NCI-H2107 treated with DMSO at 0.1 percent for 48 hours (cell line): ENCODE measurements at regions not wholly inside any gene's neighbourhood (a gene's known extent, or its start where the extent isn't known, plus 50 kb on each side); places are given as distances from the start of the nearest gene placed in this dataset.
"Not testable (repeated sequence)": the region's sequence is repeated elsewhere in the genome, so short reads cannot be mapped to it uniquely, and the experiment has no call there.

ENCODE experiments used
- DNase-seq: peaks from one replicate; lab custom pipeline; 2025; ENCODE audit not compliant: unreplicated experiment; lab: John Stamatoyannopoulos, UW

DNA sequence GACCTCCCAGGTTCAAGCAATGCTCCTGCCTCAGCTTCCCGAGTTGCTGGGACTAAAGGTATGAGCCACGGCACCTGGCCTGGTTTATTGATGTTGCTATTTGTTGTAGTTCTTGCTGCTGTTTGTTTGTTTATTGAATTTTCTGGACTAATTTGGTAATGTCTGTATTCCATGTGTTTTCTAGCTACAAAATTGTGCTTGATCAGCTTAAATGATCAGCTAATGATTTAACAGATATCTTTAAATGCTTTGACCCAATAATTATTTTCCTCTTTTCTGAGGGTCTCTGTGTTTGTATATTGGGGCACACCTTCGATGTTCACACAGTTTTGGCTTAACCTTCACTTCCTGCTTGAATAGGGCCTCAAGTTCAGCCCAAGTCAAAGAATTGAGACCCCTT lies 488.1 kb upstream of the HTR2C start:
- no peak for DNase-seq

DNA sequence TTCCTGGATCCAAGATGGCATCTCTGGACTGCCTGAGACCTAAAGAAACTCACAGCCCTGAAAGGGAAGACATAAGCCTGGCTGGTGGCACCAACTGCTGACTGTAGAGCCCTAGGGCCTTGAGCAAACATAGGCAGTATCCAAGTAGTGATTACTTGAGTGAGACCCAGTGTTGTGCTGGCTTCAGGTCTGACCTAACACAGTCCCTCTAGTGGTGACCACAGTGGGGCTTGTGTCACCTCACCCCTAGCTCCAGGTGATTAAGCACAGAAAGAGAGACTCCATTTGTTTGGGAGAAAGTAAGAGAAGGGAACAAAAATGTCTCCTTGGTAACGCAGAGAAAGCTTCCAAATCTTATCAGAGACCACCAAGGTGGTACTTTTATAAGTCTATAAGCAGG lies 496.3 kb upstream of the HTR2C start:
- DNase-seq = no peak

DNA sequence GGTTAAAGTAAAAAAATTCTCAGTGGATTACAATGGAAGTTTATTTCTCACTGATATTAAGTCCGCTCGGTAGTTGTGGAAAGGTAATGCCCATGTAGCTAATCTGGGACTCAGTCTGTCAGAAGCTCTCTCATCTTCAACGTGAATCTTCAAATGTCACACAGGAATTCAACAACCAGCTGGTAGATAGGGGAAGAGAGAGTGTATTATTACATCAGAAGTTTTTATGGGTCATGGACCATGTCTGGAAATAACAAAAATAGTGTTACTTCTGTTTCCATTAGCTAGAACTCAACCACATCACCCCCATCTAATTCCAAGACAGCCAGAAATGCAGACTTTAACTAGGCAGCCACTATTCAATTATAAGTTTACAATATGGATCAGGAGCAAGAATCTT lies 506.1 kb upstream of the HTR2C start:
- DNase-seq = no peak

DNA sequence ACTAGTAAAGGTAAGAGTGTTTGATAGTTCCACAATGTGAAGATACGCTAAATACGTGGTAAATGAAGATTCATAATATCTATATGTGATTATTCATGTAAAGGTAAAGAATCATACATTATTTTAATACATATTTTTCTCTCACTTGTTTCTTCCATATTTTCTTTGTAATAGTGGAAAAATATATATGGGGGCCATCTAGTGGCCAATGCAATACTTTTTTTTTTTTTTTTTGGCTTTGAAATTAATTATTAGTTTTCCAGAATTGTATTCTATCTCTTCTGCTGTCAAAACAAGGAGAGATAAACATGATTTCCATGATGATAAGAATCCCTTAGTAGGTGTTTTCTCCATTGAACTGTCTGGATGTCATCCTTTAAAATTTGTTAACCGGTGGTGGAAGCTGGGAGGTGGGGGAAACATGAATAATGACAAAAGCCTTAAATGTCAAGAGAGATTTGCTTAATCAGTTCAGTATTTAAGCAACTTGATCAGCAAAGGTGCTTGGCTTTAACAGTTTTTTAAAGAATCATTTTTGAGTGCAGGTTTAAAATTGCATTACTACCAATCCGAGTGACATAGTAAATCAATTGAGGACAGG lies 508.7 kb upstream of the HTR2C start:
- DNase-seq = no peak

DNA sequence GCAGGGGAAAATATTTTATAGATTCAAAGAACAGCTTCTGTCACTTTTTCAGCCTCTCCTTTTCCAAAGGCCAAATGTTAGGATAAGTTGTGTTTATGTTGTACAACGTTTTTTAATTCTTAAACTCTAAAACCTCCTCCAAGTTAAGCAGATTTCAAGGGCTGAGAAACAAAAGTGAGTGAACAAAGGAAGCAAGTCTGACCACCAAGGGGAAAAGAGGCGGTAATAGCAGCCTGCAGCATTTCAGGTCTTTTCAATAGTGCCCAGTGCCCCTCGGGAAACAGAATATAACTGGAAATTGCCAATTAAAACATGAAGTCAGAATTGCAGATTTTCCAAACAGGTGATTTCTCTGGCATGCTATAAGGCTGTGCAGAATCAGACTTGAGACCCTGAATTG lies 510.0 kb upstream of the HTR2C start:
- no peak for DNase-seq

DNA sequence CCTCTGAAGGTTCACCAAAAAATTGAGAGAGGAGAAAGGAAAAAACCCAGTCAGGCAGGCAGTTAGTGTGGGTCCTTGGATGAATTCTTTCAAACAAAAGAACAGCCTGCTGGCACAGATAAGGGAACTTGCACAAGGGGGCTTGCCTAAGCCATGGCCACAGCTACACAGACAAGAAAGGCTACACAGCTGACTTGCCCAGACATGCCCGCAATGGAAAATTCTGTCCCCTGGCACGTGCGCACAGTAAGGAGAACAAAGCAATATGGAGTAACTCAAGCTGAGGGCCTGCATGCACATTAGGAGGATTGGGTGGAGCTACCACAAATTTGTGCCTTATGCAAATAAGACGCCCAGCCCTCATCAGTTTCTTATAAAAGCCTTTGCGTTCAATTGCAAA lies 512.5 kb upstream of the HTR2C start:
- DNase-seq = no peak

DNA sequence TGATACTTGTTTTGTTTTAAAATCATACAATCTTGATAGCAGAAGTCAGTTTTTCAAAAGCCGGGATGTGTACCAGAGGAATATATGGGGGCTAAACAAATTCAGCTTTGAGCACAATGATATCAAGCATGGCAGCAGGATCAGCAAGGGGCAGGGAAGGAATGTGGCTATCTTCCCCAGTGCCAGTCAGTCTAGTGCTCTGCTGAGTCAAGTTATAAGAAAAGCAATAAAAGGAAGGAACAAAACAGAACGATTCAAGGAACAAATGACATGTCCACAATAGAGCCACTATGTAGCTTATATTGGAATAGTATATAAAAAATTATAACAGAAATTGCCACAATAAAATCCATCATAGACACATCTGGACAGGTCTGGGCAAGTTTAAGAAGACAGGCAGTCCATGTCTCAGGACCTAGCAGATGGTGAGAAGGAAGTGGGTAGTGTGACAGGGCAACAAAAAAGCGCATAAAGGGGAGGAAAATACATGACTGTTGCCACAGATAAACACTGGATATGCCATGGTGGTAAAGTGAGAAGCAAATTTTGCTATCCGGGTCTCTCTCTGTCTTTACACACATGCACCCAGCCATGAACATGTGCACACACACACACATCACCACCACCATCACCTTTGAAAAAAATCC lies 518.2 kb upstream of the HTR2C start:
- DNase-seq = no peak

DNA sequence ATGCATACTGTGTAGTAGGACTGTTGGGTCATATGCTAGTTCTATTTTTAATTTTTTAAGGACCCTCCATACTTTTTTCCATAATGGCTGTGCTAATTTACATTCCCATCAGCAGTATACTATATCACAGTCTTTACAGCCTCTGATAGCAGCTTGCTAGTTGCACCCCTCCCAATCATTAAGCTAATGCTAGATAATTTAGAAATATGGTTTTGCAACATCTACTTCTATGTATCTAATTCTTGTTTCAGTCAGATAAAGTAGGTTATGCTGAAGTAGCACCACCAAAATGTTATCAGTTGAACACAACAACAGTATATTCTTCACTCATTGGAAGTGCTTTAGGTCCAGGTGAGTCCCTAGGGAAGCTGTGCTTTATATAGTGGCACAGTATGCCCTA lies 522.7 kb upstream of the HTR2C start:
- DNase-seq = no peak

DNA sequence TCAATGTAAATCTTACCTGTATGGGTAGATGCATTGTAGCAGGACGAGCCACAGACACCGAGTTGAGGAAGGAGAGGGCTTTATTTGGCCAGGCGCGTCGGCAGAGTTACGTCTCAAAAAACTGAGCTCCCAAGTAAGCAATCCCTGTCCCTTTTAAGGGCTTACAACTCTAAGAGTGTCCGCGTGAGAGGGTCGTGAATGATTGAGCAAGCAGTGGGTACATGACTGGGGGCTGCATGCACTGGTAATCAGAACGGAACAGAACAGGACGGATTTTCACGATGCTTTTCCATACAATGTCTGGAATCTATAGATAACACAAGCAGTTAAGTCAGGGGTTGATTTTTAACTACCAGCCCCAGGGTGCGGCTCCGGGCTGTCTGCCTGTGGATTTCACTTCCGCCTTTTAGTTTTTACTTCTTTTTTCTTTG lies 524.9 kb upstream of the HTR2C start:
- DNase-seq = no peak

DNA sequence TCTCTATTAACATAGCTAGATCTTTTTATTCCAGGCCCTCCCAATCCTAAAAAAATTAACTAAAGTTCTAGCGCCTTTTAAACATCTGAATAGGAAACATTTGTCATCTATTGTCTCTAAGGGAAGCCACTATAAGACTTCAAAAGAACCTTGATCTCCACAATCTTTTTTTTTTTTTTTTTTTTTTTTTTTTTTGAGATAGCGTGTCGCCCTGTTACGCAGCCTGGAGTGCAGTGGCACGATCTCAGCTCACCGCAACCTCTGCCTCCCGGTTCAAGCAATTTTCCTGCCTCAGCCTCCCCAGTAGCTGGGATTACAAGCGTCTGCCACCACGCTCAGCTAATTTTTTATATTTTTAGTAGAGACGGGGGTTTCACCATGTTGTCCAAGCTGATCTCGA lies 526.5 kb upstream of the HTR2C start:
- DNase-seq = not testable (repeated sequence)

DNA sequence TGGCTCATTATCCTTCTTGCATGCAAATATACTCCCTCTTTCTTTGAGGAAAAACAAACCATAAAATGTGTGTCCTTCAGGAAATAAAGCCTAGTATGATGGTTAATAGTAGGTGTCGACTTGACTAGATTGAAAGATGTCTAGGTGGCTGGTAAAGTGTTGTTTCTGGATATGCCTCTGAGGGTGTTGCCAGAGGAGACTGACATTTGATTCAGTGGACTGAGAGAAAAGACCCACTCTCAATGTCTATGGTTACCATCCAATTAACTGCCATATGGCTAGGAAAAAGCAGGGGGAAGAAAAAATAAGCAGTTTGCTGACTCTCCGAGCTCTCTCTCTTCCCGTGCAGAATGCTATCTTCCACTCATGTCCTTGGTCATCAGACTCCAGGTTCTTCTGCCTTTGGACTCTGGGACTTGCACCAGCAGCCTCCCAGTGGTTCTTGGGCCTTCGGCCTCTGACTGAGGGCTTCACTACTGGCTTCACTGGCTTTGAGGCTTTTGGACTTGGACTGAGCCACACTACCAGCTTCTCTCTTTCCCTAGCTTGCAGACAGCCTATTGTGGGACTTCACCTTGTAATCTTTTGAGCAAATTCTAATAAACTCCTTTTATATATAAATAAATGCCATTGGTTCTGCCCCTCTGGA lies 532.1 kb upstream of the HTR2C start:
- DNase-seq = no peak

DNA sequence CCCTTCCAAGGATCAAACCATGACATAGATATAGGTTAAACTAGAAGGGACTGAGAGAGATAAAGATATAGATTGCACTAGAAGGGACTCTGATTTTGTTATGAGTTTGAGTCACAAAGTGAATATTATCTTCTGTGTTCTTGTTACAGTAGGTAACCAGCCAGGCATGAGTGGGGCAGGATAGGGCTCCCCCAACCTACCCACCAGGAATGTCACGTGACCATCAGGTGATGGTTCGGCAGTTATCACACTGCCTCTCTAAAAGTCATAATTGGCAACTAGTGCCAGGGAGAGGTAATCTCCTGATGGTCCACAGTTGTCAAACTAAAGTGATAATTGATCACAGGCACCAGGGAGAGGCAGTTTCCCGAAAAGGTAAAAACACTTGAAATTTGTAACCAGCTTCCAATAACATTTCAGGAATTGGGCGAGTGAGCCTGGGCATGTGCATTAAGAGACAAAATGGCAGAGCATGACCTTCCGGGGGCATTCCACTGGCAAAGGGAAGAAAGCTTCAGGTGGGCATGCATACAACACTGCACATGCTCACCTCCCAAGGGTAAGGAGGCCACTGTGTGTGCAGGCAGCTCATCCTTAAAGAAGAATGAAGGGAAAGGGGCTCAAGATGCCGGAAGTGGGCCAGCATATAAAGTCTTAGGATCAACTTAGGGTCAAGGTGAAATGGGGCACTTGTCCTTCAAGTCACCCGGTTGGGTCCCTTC lies 533.6 kb upstream of the HTR2C start:
- no peak for DNase-seq

DNA sequence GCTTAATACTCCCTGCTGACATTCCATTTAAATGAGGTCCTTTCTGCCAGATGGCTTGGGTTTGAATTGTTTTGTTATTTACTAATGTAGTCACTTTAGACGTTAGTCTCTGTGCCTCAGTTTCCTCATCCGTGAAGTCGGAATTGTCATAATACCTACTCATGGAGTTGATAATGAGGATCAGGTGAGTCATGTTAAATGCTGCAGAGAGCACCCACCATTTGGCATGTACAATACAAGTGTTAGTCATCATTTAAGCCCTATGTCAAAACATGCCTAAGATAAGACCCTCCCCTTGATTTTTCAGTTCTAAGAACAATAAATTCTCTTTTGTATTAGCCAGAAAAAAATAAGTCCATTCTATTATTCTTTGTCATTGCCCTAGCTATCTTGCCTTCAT lies 534.8 kb upstream of the HTR2C start:
- DNase-seq = no peak

DNA sequence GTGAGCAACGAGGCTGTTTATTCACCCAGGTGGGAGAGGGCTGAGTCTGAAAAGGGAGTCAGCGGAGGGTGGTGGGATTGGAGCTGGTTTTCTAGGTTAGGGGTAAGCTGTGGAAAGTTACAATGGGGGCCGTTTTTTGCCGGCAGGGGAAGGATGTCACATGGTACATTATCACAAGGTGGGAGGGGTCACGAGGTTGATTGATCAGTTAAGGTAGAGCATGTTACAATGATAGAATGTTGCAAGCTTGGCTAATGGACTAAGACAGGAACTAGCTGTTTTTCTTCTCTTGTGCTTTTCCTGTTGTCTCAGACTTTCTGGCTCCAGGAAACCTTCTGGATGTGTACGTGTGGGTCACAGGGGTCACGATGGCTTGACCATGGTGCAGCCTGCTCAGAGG lies 536.3 kb upstream of the HTR2C start:
- no peak for DNase-seq

DNA sequence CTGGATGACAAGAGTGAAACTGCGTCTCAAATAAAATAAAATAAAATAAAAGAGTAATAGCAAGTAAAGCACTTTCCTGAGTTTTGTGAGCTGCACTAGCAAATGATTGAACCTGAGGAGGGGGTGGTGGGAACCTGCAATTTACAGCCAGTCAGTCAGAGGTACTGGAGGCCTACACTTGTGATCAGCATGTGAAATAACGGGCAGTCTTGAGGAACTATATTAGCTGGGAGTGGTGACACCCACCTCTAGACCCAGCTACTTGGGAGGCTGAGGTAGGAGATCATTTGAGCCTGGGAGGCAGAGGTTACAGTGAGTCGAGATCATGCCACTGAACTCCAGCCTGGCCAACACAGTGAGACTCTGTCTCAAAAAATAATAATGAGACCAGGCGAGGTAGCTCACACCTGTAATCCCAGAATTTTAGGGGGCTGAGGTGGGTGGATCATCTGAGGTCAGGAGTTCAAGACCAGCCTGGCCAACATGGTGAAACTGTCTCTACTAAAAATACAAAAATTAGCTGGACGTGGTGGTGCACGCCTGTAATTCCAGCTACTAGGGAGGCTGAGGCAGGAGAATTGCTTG lies 537.1 kb upstream of the HTR2C start:
- DNase-seq = no peak

DNA sequence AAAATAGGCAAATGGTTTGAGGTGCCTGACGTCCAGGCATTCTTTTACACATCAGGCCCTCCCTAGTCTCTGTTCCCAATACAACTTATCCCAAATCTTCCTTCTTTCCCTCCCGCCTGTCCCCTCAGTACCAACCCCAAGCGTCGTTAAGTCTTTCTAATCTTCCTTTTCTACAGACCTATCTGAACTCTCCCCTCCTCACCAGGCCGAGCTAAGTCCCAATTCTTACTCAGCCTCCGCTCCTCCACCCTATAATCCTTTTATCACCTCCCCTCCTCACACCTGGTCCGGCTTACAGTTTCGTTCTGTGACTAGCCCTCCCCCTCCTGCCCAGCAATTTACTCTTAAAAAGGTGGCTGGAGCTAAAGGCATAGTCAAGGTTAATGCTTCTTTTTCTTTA lies 542.4 kb upstream of the HTR2C start:
- DNase-seq = not testable (repeated sequence)

DNA sequence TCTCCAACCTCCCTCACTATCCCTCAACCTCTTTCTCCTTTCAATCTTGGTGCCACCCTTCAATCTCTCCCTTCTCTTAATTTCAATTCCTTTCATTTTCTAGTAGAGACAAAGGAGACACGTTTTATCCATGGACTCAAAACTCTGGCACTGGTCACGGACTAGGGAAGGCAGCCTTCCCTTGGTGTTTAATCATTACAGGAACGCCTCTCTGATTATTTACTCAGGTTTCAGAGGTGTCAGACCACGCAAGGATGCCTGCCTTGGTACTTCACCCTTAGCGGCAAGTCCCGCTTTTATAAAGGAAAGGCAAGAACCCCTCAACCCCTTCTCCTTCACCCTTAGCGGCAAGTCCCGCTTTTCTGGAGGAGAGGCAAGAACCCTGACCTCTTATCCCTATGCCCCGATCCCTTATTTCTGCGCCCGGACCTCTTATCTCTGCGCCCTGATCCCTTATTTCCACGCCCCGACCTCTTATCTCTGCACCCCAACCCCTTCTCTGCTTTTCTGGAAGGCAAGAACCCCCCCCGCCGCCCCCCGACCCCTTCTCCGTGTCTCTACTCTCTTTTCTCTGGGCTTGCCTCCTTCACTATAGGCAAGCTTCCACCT lies 543.1 kb upstream of the HTR2C start:
- not testable (repeated sequence) for DNase-seq

DNA sequence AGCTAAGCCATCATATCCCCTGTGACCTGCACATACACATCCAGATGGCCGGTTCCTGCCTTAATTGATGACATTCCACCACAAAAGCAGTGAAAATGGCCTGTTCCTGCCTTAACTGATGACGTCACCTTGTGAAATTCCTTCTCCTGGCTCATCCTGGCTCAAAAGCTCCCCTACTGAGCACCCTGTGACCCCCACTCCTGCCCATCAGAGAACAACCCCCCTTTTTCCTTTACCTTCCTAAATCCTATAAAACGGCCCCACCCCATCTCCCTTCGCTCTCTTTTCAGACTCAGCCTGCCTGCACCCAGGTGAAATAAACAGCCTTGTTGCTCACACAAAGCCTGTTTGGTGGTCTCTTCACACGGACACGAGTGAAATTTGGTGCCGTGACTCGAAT lies 543.8 kb upstream of the HTR2C start:
- not testable (repeated sequence) for DNase-seq

DNA sequence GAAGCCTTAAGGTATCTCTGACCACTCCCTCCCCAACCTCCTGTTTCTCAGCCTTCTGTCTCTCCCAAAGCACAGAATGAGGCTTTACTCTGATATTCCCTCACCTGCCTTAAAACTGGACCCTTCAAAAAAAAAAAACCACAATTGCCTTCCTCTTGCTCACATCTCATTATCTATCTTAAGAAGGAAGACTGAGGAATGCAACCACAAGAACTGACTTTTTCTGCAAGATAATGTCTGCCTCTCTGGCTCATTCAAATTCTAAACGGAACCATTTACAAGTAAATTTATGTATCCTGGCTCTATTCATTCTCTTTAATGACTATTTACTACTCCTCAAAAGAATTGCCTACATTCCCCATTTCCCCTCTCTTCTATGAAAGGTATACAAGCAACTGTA lies 545.5 kb upstream of the HTR2C start:
- DNase-seq = no peak

DNA sequence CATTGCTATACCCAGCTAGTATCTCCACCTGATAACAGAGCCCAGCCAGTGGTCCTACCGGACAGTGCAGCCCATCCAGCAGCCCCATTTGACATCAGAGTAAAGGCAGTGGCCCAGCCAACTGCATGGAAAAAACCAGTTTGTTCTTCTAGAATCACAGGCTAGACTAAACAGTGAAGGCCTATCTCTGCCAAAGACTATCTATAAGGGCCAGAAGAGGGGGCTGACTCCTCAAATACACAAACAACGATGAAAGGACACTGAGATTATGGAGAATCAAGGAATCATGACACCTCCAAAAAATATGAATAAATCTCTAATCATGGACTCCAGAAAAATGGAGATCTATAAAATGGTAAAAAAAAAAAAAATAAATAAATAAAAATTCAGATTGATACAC lies 546.4 kb upstream of the HTR2C start:
- no peak for DNase-seq
